NT2/D1 (cell line): ENCODE measurements at regions not wholly inside any gene's neighbourhood (a gene's known extent, or its start where the extent isn't known, plus 50 kb on each side); places are given as distances from the start of the nearest gene placed in this dataset.

Experiments
- SUZ12 ChIP-seq: IDR thresholded peaks from 2 replicates; pipeline ENCODE4 v1.6.1; 2011; ENCODE audit not compliant: insufficient read length, insufficient read depth; ENCODE audit errors: extremely low read depth
- YY1 ChIP-seq: IDR thresholded peaks from 2 replicates; pipeline ENCODE4 v1.6.1; 2011; ENCODE audit not compliant: insufficient read length, insufficient read depth
- ZNF274 ChIP-seq: IDR thresholded peaks from 2 replicates; pipeline ENCODE4 v1.6.1; 2011; ENCODE audit warnings: mild to moderate bottlenecking, low read depth, low read length

DNA sequence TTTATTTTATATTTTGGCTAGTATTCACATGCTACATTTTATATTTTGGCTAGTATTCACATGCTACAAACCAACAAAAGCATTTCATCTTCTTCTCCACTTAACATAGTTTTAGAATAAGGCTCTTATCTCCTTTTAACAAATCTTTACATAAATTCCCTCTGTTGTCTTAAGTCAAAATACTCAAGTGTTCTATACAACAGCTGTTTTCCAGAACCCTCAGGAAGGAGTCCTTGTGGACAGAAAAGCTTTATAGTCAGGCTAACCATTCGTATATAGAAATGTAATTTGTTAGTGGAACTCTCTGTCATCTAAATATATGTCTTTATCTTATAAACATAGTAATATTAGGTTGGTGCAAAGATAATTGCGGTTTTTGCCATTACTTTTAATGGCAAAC is 191.0 kb upstream of the FLRT2 start:
- TF ChIP-seq YY1 (no peak), SUZ12 (no peak), ZNF274 (no peak)
